CD4-positive, CD25-positive, alpha-beta regulatory T cell (primary cell): ENCODE measurements at regions not wholly inside any gene's neighbourhood (a gene's known extent, or its start where the extent isn't known, plus 50 kb on each side); places are given as distances from the start of the nearest gene placed in this dataset.

ENCODE experiments used
- ATAC-seq, 2 donors: fragments of 150-1000 bp; cut with Tn5 transposase; one replicate each; pipeline ENCODE4 v1.10.0; 2021; ENCODE audit warnings: low read depth in 2 of 2, moderate number of reproducible peaks in 2 of 2, moderate library complexity in 1 of 2
- DNase-seq, 3 donors: peaks; one replicate each; pipeline versions ENCODE4 v3.0.0 to v3.0.0-alpha.2; 2012 to 2022; ENCODE audit warnings: mixed read lengths in 1 of 3
- H3K27ac ChIP-seq: one replicate; pipeline ENCODE4 v1.7.0; 2013; ENCODE audit warnings: mild to moderate bottlenecking, low read length; ENCODE audit not compliant: insufficient read depth, poor library complexity, severe bottlenecking
- H3K27me3 ChIP-seq: one replicate; pipeline ENCODE4 v1.7.0; 2013; ENCODE audit warnings: low read length; ENCODE audit not compliant: control insufficient read depth, insufficient read depth
- H3K36me3 ChIP-seq: one replicate; pipeline ENCODE4 v1.7.0; 2013; ENCODE audit warnings: mild to moderate bottlenecking, low read length, moderate library complexity; ENCODE audit not compliant: control insufficient read depth, insufficient read depth
- H3K4me1 ChIP-seq: 2 replicates; pipeline ENCODE4 v1.7.0; 2013; ENCODE audit warnings: mild to moderate bottlenecking, low read length; ENCODE audit not compliant: insufficient read depth, control insufficient read depth, poor library complexity, severe bottlenecking
- H3K4me3 ChIP-seq: one replicate; pipeline ENCODE4 v1.7.0; 2013; ENCODE audit warnings: low read depth, mild to moderate bottlenecking, low read length, moderate library complexity
- H3K9me3 ChIP-seq, 2 experiments: 1 replicate in 1 of 2; 2 replicates in 1 of 2; pipeline ENCODE4 v1.7.0; 2013; ENCODE audit warnings: low read length in 2 of 2, mild to moderate bottlenecking in 1 of 2, moderate library complexity in 1 of 2; ENCODE audit not compliant: control insufficient read depth in 2 of 2
- H3K27ac Mint-ChIP-seq, 3 donors: one replicate each; pipeline ENCODE4 v1.8.0; 2020 to 2022; ENCODE audit warnings: mild to moderate bottlenecking in 3 of 3, mixed read lengths in 3 of 3, moderate library complexity in 2 of 3
- H3K27me3 Mint-ChIP-seq: one replicate; pipeline ENCODE4 v1.8.0; 2022; ENCODE audit warnings: mild to moderate bottlenecking, mixed read lengths
- H3K36me3 Mint-ChIP-seq: one replicate; pipeline ENCODE4 v1.8.0; 2020; ENCODE audit warnings: mixed read lengths
- H3K4me1 Mint-ChIP-seq, 4 donors: one replicate each; pipeline ENCODE4 v1.8.0; 2020 to 2022; ENCODE audit warnings: mixed read lengths in 4 of 4, mild to moderate bottlenecking in 1 of 4
- H3K4me3 Mint-ChIP-seq, 4 donors: one replicate each; pipeline ENCODE4 v1.8.0; 2020 to 2022; ENCODE audit warnings: mild to moderate bottlenecking in 4 of 4, mixed read lengths in 4 of 4, moderate library complexity in 3 of 4
- H3K9me3 Mint-ChIP-seq, 7 donors: one replicate each; pipeline ENCODE4 v1.8.0; 2020 to 2022; ENCODE audit warnings: mixed read lengths in 7 of 7, mild to moderate bottlenecking in 3 of 7, moderate library complexity in 2 of 7

GRCh38 chr4:31702326-31702725 lies 982.2 kb downstream of the PCDH7 start:
- no peak overlapping the region for H3K27ac Mint-ChIP-seq
- no peaks in the 10 kb centered on the region for H3K36me3 Mint-ChIP-seq
- no peak for ATAC-seq

GRCh38 chr4:31714238-31714637 lies 994.1 kb downstream of the PCDH7 start:
- ATAC-seq (no peak), DNase-seq (no peak)
- H3K4me3 ChIP-seq, result no peak overlapping the region
- H3K36me3 ChIP-seq, result no peaks in the 10 kb centered on the region
- H3K27me3 ChIP-seq, result no peaks in the 10 kb centered on the region
- Mint-ChIP-seq H3K9me3 (peaks cover 0 to 10% (median 1%) of the 10 kb centered on the region in 7 donors), H3K27ac (no peak overlapping the region), H3K4me3 (no peak overlapping the region), H3K27me3 (no peaks in the 10 kb centered on the region), H3K4me1 (no peaks in the 10 kb centered on the region), H3K36me3 (no peaks in the 10 kb centered on the region)
- H3K27ac ChIP-seq, result no peak overlapping the region
- H3K4me1 ChIP-seq, result no peaks in the 10 kb centered on the region
- H3K9me3 ChIP-seq, result peaks cover 3 to 4% of the 10 kb centered on the region in 2 experiments

More at GRCh38 chr4:31702326-31702725, 982.2 kb downstream of the PCDH7 start:
- no peak for DNase-seq
- H3K9me3 ChIP-seq, result peaks cover 4 to 9% of the 10 kb centered on the region in 2 experiments
- no peak overlapping the region for H3K4me3 ChIP-seq
- Mint-ChIP-seq H3K27me3 (no peaks in the 10 kb centered on the region), H3K9me3 (peaks cover 2 to 22% (median 10%) of the 10 kb centered on the region in 7 donors), H3K4me1 (no peaks in the 10 kb centered on the region), H3K4me3 (no peak overlapping the region)
- no peaks in the 10 kb centered on the region for H3K36me3 ChIP-seq
- no peaks in the 10 kb centered on the region for H3K27me3 ChIP-seq
- H3K27ac ChIP-seq, result no peak overlapping the region
- H3K4me1 ChIP-seq, result no peaks in the 10 kb centered on the region

DNA sequence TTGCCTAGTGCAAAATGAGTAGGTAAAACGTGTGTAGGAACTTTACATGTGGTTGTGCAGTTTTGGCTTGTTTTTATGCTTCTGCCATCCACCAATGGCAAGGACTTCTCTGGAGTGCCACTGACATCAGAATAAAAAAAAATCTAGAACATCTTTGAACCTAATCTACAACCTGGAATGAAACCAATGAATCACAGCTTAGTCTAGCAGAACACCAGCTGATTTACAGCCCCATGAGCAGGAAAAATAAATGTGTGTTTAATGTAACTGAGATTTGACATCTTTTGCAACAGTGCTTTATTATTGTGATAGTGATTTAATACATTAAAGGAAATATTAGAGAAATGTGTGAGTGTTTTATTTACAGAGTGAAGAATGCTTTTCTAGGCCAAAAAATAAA lies 995.1 kb downstream of the PCDH7 start:
- H3K27ac ChIP-seq, result no peak overlapping the region
- H3K9me3 ChIP-seq, result peaks cover 3 to 4% of the 10 kb centered on the region in 2 experiments
- ATAC-seq, result no peak
- no peaks in the 10 kb centered on the region for H3K27me3 ChIP-seq
- DNase-seq, result no peak
- Mint-ChIP-seq H3K4me1 (no peaks in the 10 kb centered on the region), H3K4me3 (no peak overlapping the region), H3K9me3 (peaks cover 0 to 16% (median 1%) of the 10 kb centered on the region in 7 donors), H3K27ac (no peak overlapping the region), H3K36me3 (no peaks in the 10 kb centered on the region), H3K27me3 (no peaks in the 10 kb centered on the region)
- no peaks in the 10 kb centered on the region for H3K4me1 ChIP-seq
- H3K4me3 ChIP-seq, result no peak overlapping the region
- H3K36me3 ChIP-seq, result no peaks in the 10 kb centered on the region

GRCh38 chr4:31727030-31727429 lies 1006.9 kb downstream of the PCDH7 start:
- Histone ChIP-seq H3K9me3 (peaks cover 0 to 3% of the 10 kb centered on the region in 2 experiments), H3K4me3 (no peak overlapping the region), H3K36me3 (no peaks in the 10 kb centered on the region), H3K27ac (no peak overlapping the region), H3K27me3 (no peaks in the 10 kb centered on the region), H3K4me1 (no peaks in the 10 kb centered on the region)
- H3K4me1 Mint-ChIP-seq, result no peaks in the 10 kb centered on the region
- peaks cover 0 to 8% (median 4%) of the 10 kb centered on the region in 7 donors for H3K9me3 Mint-ChIP-seq
- ATAC-seq (no peak), DNase-seq (no peak)
- no peaks in the 10 kb centered on the region for H3K36me3 Mint-ChIP-seq
- no peak overlapping the region for H3K27ac Mint-ChIP-seq
- H3K4me3 Mint-ChIP-seq, result no peak overlapping the region
- no peaks in the 10 kb centered on the region for H3K27me3 Mint-ChIP-seq

- H3K4me1 ChIP-seq, result no peaks in the 10 kb centered on the region
- H3K9me3 Mint-ChIP-seq, result peaks cover under 1 to 15% (median 4%) of the 10 kb centered on the region in 7 donors
- no peak overlapping the region for H3K4me3 Mint-ChIP-seq
- no peak overlapping the region for H3K27ac ChIP-seq
- no peaks in the 10 kb centered on the region for H3K36me3 Mint-ChIP-seq
- H3K36me3 ChIP-seq, result no peaks in the 10 kb centered on the region
- no peak overlapping the region for H3K27ac Mint-ChIP-seq
- no peak overlapping the region for H3K4me3 ChIP-seq
- H3K27me3 Mint-ChIP-seq, result no peaks in the 10 kb centered on the region
- H3K9me3 ChIP-seq, result no peaks in the 10 kb centered on the region
- ATAC-seq (no peak), DNase-seq (no peak)
- no peaks in the 10 kb centered on the region for H3K27me3 ChIP-seq
- H3K4me1 Mint-ChIP-seq, result no peaks in the 10 kb centered on the region
Measured at GRCh38 chr4:31735004-31735403, 1014.8 kb downstream of the PCDH7 start.

- H3K27me3 Mint-ChIP-seq, result no peaks in the 10 kb centered on the region
- DNase-seq (no peak), ATAC-seq (no peak)
- Histone ChIP-seq H3K36me3 (no peaks in the 10 kb centered on the region), H3K27me3 (no peaks in the 10 kb centered on the region), H3K4me3 (no peak overlapping the region), H3K9me3 (no peaks in the 10 kb centered on the region), H3K27ac (no peak overlapping the region), H3K4me1 (no peaks in the 10 kb centered on the region)
- no peak overlapping the region for H3K4me3 Mint-ChIP-seq
- no peaks in the 10 kb centered on the region for H3K36me3 Mint-ChIP-seq
- H3K9me3 Mint-ChIP-seq, result peaks cover 0 to 23% (median 4%) of the 10 kb centered on the region in 7 donors
- no peak overlapping the region for H3K27ac Mint-ChIP-seq
- no peaks in the 10 kb centered on the region for H3K4me1 Mint-ChIP-seq
Measured at GRCh38 chr4:31737419-31737818, 1017.2 kb downstream of the PCDH7 start.

DNA sequence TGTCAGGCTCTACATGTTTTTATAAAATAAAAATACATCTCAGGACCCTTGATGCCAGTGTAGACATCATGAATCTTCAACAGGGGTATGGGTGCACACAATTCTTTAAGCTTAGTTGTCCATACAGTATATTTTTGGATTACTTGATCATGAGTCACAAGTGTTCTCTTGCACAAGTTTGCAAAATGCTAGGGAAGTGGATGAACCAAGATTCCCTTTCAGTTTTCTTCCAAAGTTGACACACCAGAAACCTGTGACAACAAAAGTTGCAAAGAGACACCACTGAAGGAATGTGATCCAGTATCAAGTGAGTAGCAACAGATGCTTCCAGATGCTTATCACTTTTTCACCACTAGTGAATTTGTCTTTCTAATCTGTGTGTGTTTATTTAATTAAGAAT lies 1021.2 kb downstream of the PCDH7 start:
- Mint-ChIP-seq H3K27ac (no peak overlapping the region), H3K9me3 (peaks cover 0 to 26% (median 2%) of the 10 kb centered on the region in 7 donors), H3K36me3 (no peaks in the 10 kb centered on the region), H3K4me1 (no peaks in the 10 kb centered on the region), H3K4me3 (no peak overlapping the region), H3K27me3 (no peaks in the 10 kb centered on the region)
- Histone ChIP-seq H3K4me1 (no peaks in the 10 kb centered on the region), H3K4me3 (no peak overlapping the region), H3K9me3 (no peaks in the 10 kb centered on the region), H3K27me3 (no peaks in the 10 kb centered on the region), H3K27ac (no peak overlapping the region), H3K36me3 (no peaks in the 10 kb centered on the region)
- DNase-seq (no peak), ATAC-seq (no peak)

- DNase-seq (no peak), ATAC-seq (no peak)
- Mint-ChIP-seq H3K9me3 (peaks cover 2 to 29% (median 7%) of the 10 kb centered on the region in 7 donors), H3K27me3 (no peaks in the 10 kb centered on the region), H3K4me3 (no peak overlapping the region), H3K4me1 (no peaks in the 10 kb centered on the region), H3K27ac (no peak overlapping the region), H3K36me3 (no peaks in the 10 kb centered on the region)
- Histone ChIP-seq H3K36me3 (no peaks in the 10 kb centered on the region), H3K9me3 (peaks cover 0 to 2% of the 10 kb centered on the region in 2 experiments), H3K4me3 (no peak overlapping the region), H3K27ac (no peak overlapping the region), H3K27me3 (no peaks in the 10 kb centered on the region), H3K4me1 (no peaks in the 10 kb centered on the region)
Measured at GRCh38 chr4:31748382-31748781, 1028.2 kb downstream of the PCDH7 start.
